ENCODE measurements at regions not wholly inside any gene's neighbourhood (a gene's known extent, or its start where the extent isn't known, plus 50 kb on each side); places are given as distances from the start of the nearest gene placed in this dataset.

DNA sequence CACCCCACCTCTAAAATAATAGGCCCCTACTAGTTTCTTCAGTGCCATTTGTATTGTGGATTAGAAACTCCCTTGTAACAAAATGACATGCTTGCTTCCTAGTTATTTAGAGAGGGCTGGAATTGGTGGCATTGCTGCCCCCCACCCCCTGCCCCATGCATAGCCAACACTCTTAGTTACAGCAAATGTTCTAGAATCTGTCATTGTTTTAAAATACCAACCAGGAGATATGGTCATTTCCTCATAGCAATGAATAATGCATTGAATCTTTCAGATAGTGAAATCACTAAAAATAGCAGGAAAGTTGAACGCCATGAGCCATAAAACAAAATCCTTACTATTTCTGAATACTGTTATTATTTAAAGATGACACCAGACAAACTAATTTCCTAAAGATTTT is 292.5 kb downstream of the ARPP21 start:
- TF ChIP-seq, protein P1, sequence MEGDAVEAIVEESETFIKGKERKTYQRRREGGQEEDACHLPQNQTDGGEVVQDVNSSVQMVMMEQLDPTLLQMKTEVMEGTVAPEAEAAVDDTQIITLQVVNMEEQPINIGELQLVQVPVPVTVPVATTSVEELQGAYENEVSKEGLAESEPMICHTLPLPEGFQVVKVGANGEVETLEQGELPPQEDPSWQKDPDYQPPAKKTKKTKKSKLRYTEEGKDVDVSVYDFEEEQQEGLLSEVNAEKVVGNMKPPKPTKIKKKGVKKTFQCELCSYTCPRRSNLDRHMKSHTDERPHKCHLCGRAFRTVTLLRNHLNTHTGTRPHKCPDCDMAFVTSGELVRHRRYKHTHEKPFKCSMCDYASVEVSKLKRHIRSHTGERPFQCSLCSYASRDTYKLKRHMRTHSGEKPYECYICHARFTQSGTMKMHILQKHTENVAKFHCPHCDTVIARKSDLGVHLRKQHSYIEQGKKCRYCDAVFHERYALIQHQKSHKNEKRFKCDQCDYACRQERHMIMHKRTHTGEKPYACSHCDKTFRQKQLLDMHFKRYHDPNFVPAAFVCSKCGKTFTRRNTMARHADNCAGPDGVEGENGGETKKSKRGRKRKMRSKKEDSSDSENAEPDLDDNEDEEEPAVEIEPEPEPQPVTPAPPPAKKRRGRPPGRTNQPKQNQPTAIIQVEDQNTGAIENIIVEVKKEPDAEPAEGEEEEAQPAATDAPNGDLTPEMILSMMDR (IDR thresholded peaks at IDR 0.05; ENCODE audit: poor library complexity) = no peak
- no peak for TF ChIP-seq EZH2 (IDR thresholded peaks at IDR 0.05; ENCODE audit: borderline replicate concordance)
- TF ChIP-seq EZH2phosphoT487 (IDR thresholded peaks at IDR 0.05; ENCODE audit: low read depth, severe bottlenecking, unreplicated experiment) = no peak

Measured in hepatocyte (in vitro differentiated cells).